AG09319 (cell line): ENCODE measurements at regions not wholly inside any gene's neighbourhood (a gene's known extent, or its start where the extent isn't known, plus 50 kb on each side); places are given as distances from the start of the nearest gene placed in this dataset.

Source experiments
- DNase-seq: peaks from one replicate; pipeline ENCODE4 v3.0.0-alpha.2; 2010; ENCODE audit warnings: low read depth; ENCODE audit errors: extremely low read depth
- TF ChIP-seq, protein P1 (sequence below): IDR thresholded peaks from 2 replicates; pipeline ENCODE4 v1.5.1; 2011; ENCODE audit warnings: low read depth, mild to moderate bottlenecking, inconsistent platforms, low read length, moderate library complexity

- DNase-seq: no peak
- TF ChIP-seq, protein P1, sequence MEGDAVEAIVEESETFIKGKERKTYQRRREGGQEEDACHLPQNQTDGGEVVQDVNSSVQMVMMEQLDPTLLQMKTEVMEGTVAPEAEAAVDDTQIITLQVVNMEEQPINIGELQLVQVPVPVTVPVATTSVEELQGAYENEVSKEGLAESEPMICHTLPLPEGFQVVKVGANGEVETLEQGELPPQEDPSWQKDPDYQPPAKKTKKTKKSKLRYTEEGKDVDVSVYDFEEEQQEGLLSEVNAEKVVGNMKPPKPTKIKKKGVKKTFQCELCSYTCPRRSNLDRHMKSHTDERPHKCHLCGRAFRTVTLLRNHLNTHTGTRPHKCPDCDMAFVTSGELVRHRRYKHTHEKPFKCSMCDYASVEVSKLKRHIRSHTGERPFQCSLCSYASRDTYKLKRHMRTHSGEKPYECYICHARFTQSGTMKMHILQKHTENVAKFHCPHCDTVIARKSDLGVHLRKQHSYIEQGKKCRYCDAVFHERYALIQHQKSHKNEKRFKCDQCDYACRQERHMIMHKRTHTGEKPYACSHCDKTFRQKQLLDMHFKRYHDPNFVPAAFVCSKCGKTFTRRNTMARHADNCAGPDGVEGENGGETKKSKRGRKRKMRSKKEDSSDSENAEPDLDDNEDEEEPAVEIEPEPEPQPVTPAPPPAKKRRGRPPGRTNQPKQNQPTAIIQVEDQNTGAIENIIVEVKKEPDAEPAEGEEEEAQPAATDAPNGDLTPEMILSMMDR: no peak
Measured at GRCh38 chr5:123294544-123294943, 128.7 kb downstream of the CEP120 start.

- TF ChIP-seq, protein P1: no peak
- DNase-seq: no peak
Measured at GRCh38 chr5:123289210-123289609, 134.0 kb downstream of the CEP120 start.

DNA sequence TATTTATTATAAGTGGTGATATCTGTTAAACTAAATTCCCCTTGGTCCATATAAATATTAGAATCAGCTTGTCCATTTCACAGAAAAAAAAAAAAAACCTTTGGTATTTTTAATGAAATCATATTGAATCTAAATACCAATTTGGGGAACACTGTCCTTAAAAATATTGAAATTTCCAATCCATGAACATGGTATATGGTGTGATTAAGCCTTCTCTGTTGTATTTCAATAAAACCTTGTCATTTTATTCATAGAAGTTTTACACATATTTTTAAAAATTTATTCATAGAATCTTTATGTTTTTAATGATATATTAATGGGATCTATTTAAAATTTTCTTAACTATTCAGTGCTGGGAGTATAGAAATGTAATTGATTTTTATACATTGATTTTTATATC lies 135.3 kb downstream of the CEP120 start:
- DNase-seq: no peak
- TF ChIP-seq, protein P1: no peak

DNA sequence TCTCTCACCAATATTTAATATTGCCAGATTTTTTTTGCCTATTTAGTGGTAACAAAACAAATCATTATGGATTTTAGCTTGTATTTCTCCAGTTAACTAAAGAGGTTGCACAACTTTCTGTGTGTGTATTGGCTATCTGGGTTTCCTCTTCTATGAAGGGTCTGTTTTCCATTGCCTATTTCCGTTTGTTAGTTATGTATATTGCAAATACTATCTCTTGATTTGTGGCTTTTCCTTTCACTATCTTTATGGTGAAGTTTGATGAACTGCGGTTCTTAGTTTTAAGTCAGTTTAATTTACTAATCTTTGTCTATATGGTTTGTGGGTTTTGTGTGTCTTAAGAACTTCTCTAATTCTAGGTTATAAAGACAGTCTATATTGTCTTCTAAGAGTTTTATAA lies 136.3 kb downstream of the CEP120 start:
- DNase-seq: no peak
- TF ChIP-seq, protein P1: no peak

DNA sequence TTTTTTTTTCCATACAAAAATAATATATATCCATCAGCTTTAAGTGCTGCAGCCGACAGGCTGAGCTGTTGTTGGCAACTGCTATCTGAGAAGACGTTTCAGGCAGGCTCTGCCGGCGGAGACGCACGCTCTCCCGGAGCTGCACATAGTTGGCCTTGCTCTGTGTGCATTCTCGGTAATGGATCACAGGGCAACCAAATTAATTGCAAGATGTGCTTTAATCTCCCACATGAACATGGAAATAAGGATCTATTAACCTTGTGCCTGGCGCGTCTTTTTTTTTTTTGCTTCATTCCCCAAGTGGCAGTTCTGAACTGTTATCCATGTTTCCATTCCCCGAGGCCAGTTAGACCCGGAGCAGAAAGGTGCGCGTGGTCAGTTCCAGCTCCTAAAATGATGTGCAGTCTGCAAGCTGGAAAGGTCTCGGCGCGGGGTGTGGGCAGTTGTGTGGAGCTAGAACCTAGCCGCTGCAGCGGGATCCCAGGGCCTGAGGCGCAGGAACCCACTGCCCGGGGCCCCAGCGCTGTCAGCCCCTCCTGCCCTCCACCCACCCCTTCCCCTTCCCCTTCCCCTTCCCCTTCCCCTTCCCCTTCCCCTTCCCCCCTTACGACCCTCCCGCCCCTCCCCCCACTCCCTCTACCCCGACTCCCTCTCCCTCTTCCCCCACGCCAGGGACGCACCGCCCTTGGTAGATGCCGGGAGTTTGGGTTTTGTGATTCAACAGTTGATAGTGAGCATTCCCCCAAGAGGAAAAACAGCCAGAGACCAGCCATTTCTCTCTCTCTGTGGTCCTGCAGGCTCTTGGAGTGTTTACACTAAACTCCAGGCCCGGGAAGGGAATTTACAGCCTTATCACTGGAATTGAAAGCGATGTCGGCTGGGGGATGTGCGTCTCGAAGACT lies 137.8 kb downstream of the CEP120 start:
- TF ChIP-seq, protein P1: no peak
- DNase-seq: no peak

DNA sequence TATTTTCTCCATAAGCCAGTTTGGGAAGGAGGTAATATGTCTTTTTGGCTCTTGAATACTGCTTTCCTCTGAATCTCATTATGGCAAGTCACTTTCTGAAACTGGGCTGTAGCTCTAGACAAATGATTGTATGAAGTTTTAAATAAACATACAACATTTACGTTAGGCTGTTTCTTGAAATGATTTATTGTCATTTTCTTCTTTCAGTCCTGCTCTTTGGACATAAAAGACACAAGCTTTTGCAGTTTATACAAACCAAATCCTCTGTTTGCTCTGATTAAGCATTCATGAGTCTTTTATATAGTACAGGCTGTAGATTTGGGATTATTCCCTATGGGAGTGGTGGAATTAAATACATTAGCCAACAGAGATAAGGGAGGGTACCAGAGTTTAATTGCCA lies 139.7 kb downstream of the CEP120 start:
- TF ChIP-seq, protein P1: no peak
- no peak for DNase-seq

- no peak for DNase-seq
- TF ChIP-seq, protein P1: no peak
Measured at GRCh38 chr5:123283031-123283430, 140.2 kb downstream of the CEP120 start.
